HFFc6 (cell line): ENCODE measurements at regions not wholly inside any gene's neighbourhood (a gene's known extent, or its start where the extent isn't known, plus 50 kb on each side); places are given as distances from the start of the nearest gene placed in this dataset.
A peak's percentile ranks its signal among the peaks of the same experiment; 100 is the strongest.

Experiments
- DNase-seq: peaks from one replicate; pipeline ENCODE4 v3.0.0-alpha.2; 2018
- H3K27ac Mint-ChIP-seq: 2 replicates; pipeline ENCODE4 v1.8.0; 2020; ENCODE audit warnings: mild to moderate bottlenecking, mixed read lengths
- H3K27me3 Mint-ChIP-seq: 2 replicates; pipeline ENCODE4 v1.8.0; 2021; ENCODE audit warnings: mild to moderate bottlenecking, moderate library complexity, mixed read lengths; ENCODE audit not compliant: insufficient read depth
- H3K36me3 Mint-ChIP-seq: 2 replicates; pipeline ENCODE4 v1.8.0; 2021; ENCODE audit warnings: low read depth, mixed read lengths
- H3K4me1 Mint-ChIP-seq: 2 replicates; pipeline ENCODE4 v1.8.0; 2020; ENCODE audit warnings: low read depth, mixed read lengths
- H3K4me3 Mint-ChIP-seq: 2 replicates; pipeline ENCODE4 v1.8.0; 2020; ENCODE audit warnings: mild to moderate bottlenecking, moderate library complexity, mixed read lengths
- H3K9me3 Mint-ChIP-seq: 2 replicates; pipeline ENCODE4 v1.8.0; 2020; ENCODE audit warnings: mild to moderate bottlenecking, mixed read lengths
- CTCF ChIP-seq: fragments of 200-600 bp; sonication (generic); IDR thresholded peaks from 2 replicates; pipeline ENCODE4 v1.5.0; 2021; ENCODE audit warnings: antibody characterized with exemption, mild to moderate bottlenecking

GRCh38 chr9:16925426-16925825, 55.0 kb upstream of the BNC2 start:
- H3K27me3 Mint-ChIP-seq: no peaks in the 10 kb centered on the region
- H3K9me3 Mint-ChIP-seq: peaks cover 15% of the 10 kb centered on the region; the same call in 1 of the 2 replicates
- H3K4me3 Mint-ChIP-seq: no peak overlapping the region
- TF ChIP-seq CTCF: no peak
- peaks cover 37% of the 10 kb centered on the region for H3K4me1 Mint-ChIP-seq
- H3K36me3 Mint-ChIP-seq: 0 out of 2 replicates have a peak, but pooled peaks cover 7% of the 10 kb centered on the region
- H3K27ac Mint-ChIP-seq: no peak overlapping the region
- peak; percentile 31 for DNase-seq

GRCh38 chr9:16924311-16924915, 53.9 kb upstream of the BNC2 start:
- peaks cover 37% of the 10 kb centered on the region for H3K4me1 Mint-ChIP-seq
- no peak for DNase-seq
- H3K36me3 Mint-ChIP-seq: 0 out of 2 replicates have a peak, but pooled peaks cover 7% of the 10 kb centered on the region
- peaks cover 15% of the 10 kb centered on the region; the same call in 1 of the 2 replicates for H3K9me3 Mint-ChIP-seq
- H3K27me3 Mint-ChIP-seq: peaks cover 2% of the 10 kb centered on the region
- no peak for TF ChIP-seq CTCF
- no peak overlapping the region for H3K4me3 Mint-ChIP-seq
- no peak overlapping the region for H3K27ac Mint-ChIP-seq

GRCh38 chr9:16921855-16922254, 51.4 kb upstream of the BNC2 start:
- DNase-seq: peak; percentile 6
- TF ChIP-seq CTCF: no peak

More at GRCh38 chr9:16921855-16922254, 51.4 kb upstream of the BNC2 start:
- H3K36me3 Mint-ChIP-seq: 0 out of 2 replicates have a peak, but pooled peaks cover 7% of the 10 kb centered on the region
- H3K4me3 Mint-ChIP-seq: no peak overlapping the region
- peaks cover 2% of the 10 kb centered on the region for H3K27me3 Mint-ChIP-seq
- H3K27ac Mint-ChIP-seq: no peak overlapping the region
- H3K9me3 Mint-ChIP-seq: peaks cover 15% of the 10 kb centered on the region; the same call in 1 of the 2 replicates
- H3K4me1 Mint-ChIP-seq: peaks cover 37% of the 10 kb centered on the region
